K562 (cell line): ENCODE measurements at regions not wholly inside any gene's neighbourhood (a gene's known extent, or its start where the extent isn't known, plus 50 kb on each side); places are given as distances from the start of the nearest gene placed in this dataset.

Experiments used
- ATF3 ChIP-seq, 2 experiments: fragments of 450-650 bp in 1 of 2; sonication (generic) in 1 of 2; formaldehyde crosslinking in 1 of 2; IDR thresholded peaks in 1 of 2; conservative IDR thresholded peaks in 1 of 2; 2 replicates each; pipeline versions ENCODE4 v1.6.1 to v1.8.1; 2016 to 2023; ENCODE audit warnings: mild to moderate bottlenecking in 2 of 2, moderate library complexity in 2 of 2, inconsistent platforms in 1 of 2, missing genetic modification reagents in 1 of 2
- ELK1 ChIP-seq: sonication (generic); formaldehyde crosslinking; IDR thresholded peaks from 2 replicates; pipeline ENCODE4 v1.8.1; 2022; ENCODE audit warnings: missing genetic modification reagents
- FOXA1 ChIP-seq: fragments of 450-650 bp; IDR thresholded peaks from 2 replicates; pipeline ENCODE4 v1.6.1; 2016; ENCODE audit warnings: mild to moderate bottlenecking, borderline replicate concordance
- MBD1 ChIP-seq: fragments of 250-450 bp; sonication (Bioruptor Pico); IDR thresholded peaks from 2 replicates; pipeline ENCODE4 v1.8.0; 2022; ENCODE audit warnings: inconsistent platforms
- NCOA4 ChIP-seq: fragments of 450-650 bp; IDR thresholded peaks from 2 replicates; pipeline ENCODE4 v1.6.1; 2018; ENCODE audit warnings: mild to moderate bottlenecking; ENCODE audit not compliant: partially characterized antibody
- PHF8 ChIP-seq: fragments of 200-600 bp; sonication (generic); IDR thresholded peaks from 2 replicates; pipeline ENCODE4 v1.6.1; 2012; ENCODE audit warnings: mixed run types, mild to moderate bottlenecking, inconsistent platforms, low read length, moderate library complexity, borderline replicate concordance

GRCh38 chr9:75775166-75775565 is 115.3 kb upstream of the PCSK5 start (continued):
- TF ChIP-seq MBD1 (CRISPR knock-in tag) (no peak), NCOA4 (no peak), ELK1 (CRISPR knock-in tag) (no peak), ATF3 (IDR thresholded peaks at IDR 0.05) (no peak), ATF3 (CRISPR knock-in tag; conservative IDR thresholded peaks at IDR 0.05) (no peak), FOXA1 (no peak), PHF8 (no peak)
